ENCODE measurements at regions not wholly inside any gene's neighbourhood (a gene's known extent, or its start where the extent isn't known, plus 50 kb on each side); places are given as distances from the start of the nearest gene placed in this dataset.

GRCh38 chr22:47768027-47768426, 1005.6 kb downstream of the TBC1D22A start:
- TF ChIP-seq CTCF (IDR thresholded peaks at IDR 0.05) = no peak
- TF ChIP-seq EZH2 (IDR thresholded peaks at IDR 0.05; ENCODE audit: borderline replicate concordance, insufficient read depth, low read depth, low read length, poor library complexity, severe bottlenecking) = no peak
